ENCODE measurements at regions not wholly inside any gene's neighbourhood (a gene's known extent, or its start where the extent isn't known, plus 50 kb on each side); places are given as distances from the start of the nearest gene placed in this dataset.

DNA sequence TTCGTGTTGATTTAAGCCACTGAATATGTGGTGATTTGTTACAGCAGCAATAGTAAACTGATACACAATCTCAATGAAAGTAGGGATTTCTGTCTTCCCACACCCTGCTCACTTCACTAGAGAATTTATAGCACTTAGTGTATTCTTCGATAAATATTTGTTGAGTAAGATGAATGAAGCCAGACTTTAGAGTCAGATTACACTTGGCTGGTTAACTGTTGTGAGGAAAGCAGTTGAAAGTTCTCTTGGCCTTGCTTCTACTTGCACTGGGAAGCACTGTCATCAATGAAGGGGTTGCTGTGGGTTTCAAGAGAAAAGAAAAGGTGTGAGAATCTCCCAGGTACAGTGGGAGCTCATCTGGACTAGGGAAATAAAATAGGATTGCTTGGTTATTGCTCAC lies 82.1 kb upstream of the IGFBP3 start (continued):
- TF ChIP-seq, protein P1, sequence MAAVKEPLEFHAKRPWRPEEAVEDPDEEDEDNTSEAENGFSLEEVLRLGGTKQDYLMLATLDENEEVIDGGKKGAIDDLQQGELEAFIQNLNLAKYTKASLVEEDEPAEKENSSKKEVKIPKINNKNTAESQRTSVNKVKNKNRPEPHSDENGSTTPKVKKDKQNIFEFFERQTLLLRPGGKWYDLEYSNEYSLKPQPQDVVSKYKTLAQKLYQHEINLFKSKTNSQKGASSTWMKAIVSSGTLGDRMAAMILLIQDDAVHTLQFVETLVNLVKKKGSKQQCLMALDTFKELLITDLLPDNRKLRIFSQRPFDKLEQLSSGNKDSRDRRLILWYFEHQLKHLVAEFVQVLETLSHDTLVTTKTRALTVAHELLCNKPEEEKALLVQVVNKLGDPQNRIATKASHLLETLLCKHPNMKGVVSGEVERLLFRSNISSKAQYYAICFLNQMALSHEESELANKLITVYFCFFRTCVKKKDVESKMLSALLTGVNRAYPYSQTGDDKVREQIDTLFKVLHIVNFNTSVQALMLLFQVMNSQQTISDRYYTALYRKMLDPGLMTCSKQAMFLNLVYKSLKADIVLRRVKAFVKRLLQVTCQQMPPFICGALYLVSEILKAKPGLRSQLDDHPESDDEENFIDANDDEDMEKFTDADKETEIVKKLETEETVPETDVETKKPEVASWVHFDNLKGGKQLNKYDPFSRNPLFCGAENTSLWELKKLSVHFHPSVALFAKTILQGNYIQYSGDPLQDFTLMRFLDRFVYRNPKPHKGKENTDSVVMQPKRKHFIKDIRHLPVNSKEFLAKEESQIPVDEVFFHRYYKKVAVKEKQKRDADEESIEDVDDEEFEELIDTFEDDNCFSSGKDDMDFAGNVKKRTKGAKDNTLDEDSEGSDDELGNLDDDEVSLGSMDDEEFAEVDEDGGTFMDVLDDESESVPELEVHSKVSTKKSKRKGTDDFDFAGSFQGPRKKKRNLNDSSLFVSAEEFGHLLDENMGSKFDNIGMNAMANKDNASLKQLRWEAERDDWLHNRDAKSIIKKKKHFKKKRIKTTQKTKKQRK (IDR thresholded peaks at IDR 0.05; ENCODE audit: low read depth, low read length) = no peak
- TF ChIP-seq HDAC6 (IDR thresholded peaks at IDR 0.05; ENCODE audit: unreplicated experiment) = no peak
- no peak for TF ChIP-seq ZNF622 (IDR thresholded peaks at IDR 0.05)
- TF ChIP-seq LARP7 (IDR thresholded peaks at IDR 0.05) = no peak
- no peak for TF ChIP-seq TBL1XR1 (IDR thresholded peaks at IDR 0.05; ENCODE audit: low read depth, low read length)
- no peak for TF ChIP-seq CHD2 (IDR thresholded peaks at IDR 0.05; ENCODE audit: borderline replicate concordance, low read depth, low read length)
- TF ChIP-seq NR2F1 (conservative IDR thresholded peaks at IDR 0.05) = no peak

GRCh38 chr7:46000513-46000912 lies 79.4 kb upstream of the IGFBP3 start:
- intact Hi-C loops (cut with micrococcal nuclease; ENCODE audit: unreplicated experiment) = no loop called here
- no TSS peak for BruUV-seq (replicated peaks)
- TF ChIP-seq SUPT20H (IDR thresholded peaks at IDR 0.05; ENCODE audit: borderline replicate concordance, control insufficient read depth, low read depth, low read length) = no peak
- TF ChIP-seq YBX1 (IDR thresholded peaks at IDR 0.05) = no peak
- TF ChIP-seq USF2 (IDR thresholded peaks at IDR 0.05; ENCODE audit: borderline replicate concordance, low read depth, low read length) = no peak
- no peak for TF ChIP-seq NFYA (IDR thresholded peaks at IDR 0.05; ENCODE audit: borderline replicate concordance, low read depth, low read length)
- no peak for TF ChIP-seq MTA2 (IDR thresholded peaks at IDR 0.05; ENCODE audit: low read depth)
- TF ChIP-seq KLF5 (IDR thresholded peaks at IDR 0.05; ENCODE audit: partially characterized antibody) = no peak
- FAIRE-seq (no peak), ATAC-seq (no peak), DNase-seq (ENCODE audit: low read depth, low spot score) (no peak)
- ChIA-PET SMC1A (ENCODE audit: uncharacterized antibody, unreplicated experiment) (interaction anchor here (1.2 kb wide), 1 partner anchor 11 kb away, joined by 4 read pairs; no protein-coding TSS in a partner anchor), POLR2A (no interaction called here), CTCF (interaction anchor here (0.6 to 1.4 kb wide), 2 partner anchors 83 to 117 kb away, joined by 3 read pairs; no protein-coding TSS in a partner anchor), RAD21 (ENCODE audit: unreplicated experiment) (no interaction called here)
- Histone ChIP-seq H2AFZ (ENCODE audit: control insufficient read depth, low read depth, low read length) (no peak overlapping the region), H3K27ac (ENCODE audit: control insufficient read depth, insufficient read depth) (no peak overlapping the region), H3K36me3 (ENCODE audit: control insufficient read depth in 2 of 2, insufficient read depth in 2 of 2, low read length in 1 of 2) (no peaks in the 10 kb centered on the region), H3K4me3 (no peak overlapping the region), H3K4me1 (ENCODE audit: control insufficient read depth, insufficient read depth, low read length) (no peaks in the 10 kb centered on the region), H3K27me3 (replicated peaks in 1 of 2; ENCODE audit: control insufficient read depth in 2 of 2, insufficient read depth in 2 of 2, low read length in 1 of 2) (no peaks in the 10 kb centered on the region), H3K4me2 (ENCODE audit: control insufficient read depth, insufficient read depth) (no peak overlapping the region), H4K20me1 (ENCODE audit: control insufficient read depth, insufficient read depth) (no peaks in the 10 kb centered on the region), H3K9ac (ENCODE audit: control insufficient read depth, insufficient read depth, low read length) (no peak overlapping the region), H3K79me2 (ENCODE audit: control insufficient read depth, insufficient read depth, low read length) (no peaks in the 10 kb centered on the region), H3K9me3 (replicated peaks; ENCODE audit: control insufficient read depth, insufficient read depth, low read length) (no peaks in the 10 kb centered on the region)
- in situ Hi-C loops (cut with MboI) = no loop called here
- 71% methylated on average over 7 of the region's 7 CpGs for WGBS (ENCODE audit: insufficient coverage, insufficient replicate concordance, low lambda C conversion rate, missing lambda C conversion rate)
